SK-N-SH (cell line): ENCODE measurements at regions not wholly inside any gene's neighbourhood (a gene's known extent, or its start where the extent isn't known, plus 50 kb on each side); places are given as distances from the start of the nearest gene placed in this dataset.

ENCODE experiments used
- CTCF ChIP-seq: fragments of 200-600 bp; sonication (generic); IDR thresholded peaks from 2 replicates; pipeline ENCODE4 v1.6.1; 2017; ENCODE audit warnings: antibody characterized with exemption, mild to moderate bottlenecking, moderate library complexity
- FOXM1 ChIP-seq: IDR thresholded peaks from 2 replicates; pipeline ENCODE4 v1.4.0; 2012; ENCODE audit warnings: low read depth, mild to moderate bottlenecking
- PBX3 ChIP-seq: IDR thresholded peaks from 2 replicates; pipeline ENCODE4; 2012
- POLR2AphosphoS5 ChIP-seq: IDR thresholded peaks from 2 replicates; pipeline ENCODE4 v1.6.1; 2012; ENCODE audit warnings: low read depth, low read length
- YY1 ChIP-seq: IDR thresholded peaks from 2 replicates; pipeline ENCODE4 v1.4.0; 2012; ENCODE audit warnings: low read depth, mild to moderate bottlenecking

- TF ChIP-seq PBX3 (no peak), FOXM1 (no peak), CTCF (no peak), YY1 (no peak), POLR2AphosphoS5 (no peak)
Measured at GRCh38 chr17:13240851-13241250, 223.0 kb upstream of the ELAC2 start.
